ENCODE measurements at regions not wholly inside any gene's neighbourhood (a gene's known extent, or its start where the extent isn't known, plus 50 kb on each side); places are given as distances from the start of the nearest gene placed in this dataset.

DNA sequence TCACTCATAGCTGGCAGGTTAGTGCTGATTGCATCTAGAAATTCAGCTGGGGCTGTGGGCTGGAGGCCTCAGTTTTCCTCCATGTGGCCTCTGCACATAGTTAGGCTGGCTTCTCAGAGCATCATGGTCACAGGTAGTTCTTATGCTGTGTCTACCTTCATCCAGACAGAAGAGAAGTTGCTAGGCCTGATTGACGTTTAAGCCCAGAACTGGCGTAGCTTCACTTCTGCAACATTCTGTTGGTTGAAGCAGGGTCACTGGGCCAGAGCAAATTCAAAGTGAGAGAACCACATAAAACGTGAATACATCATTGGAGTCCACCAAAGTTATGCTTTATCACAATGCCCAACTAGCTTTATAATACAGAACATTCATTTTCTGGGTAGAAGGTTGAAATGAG is 116.0 kb downstream of the SPP2 start:
- TF ChIP-seq, protein P1, sequence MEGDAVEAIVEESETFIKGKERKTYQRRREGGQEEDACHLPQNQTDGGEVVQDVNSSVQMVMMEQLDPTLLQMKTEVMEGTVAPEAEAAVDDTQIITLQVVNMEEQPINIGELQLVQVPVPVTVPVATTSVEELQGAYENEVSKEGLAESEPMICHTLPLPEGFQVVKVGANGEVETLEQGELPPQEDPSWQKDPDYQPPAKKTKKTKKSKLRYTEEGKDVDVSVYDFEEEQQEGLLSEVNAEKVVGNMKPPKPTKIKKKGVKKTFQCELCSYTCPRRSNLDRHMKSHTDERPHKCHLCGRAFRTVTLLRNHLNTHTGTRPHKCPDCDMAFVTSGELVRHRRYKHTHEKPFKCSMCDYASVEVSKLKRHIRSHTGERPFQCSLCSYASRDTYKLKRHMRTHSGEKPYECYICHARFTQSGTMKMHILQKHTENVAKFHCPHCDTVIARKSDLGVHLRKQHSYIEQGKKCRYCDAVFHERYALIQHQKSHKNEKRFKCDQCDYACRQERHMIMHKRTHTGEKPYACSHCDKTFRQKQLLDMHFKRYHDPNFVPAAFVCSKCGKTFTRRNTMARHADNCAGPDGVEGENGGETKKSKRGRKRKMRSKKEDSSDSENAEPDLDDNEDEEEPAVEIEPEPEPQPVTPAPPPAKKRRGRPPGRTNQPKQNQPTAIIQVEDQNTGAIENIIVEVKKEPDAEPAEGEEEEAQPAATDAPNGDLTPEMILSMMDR (IDR thresholded peaks at IDR 0.05), result no peak
- TF ChIP-seq POLR2A (IDR thresholded peaks at IDR 0.05; ENCODE audit: low read depth) (no peak), POLR2AphosphoS5 (IDR thresholded peaks at IDR 0.05) (no peak), EP300 (IDR thresholded peaks at IDR 0.05) (no peak)

Measured in esophagus muscularis mucosa (tissue), 4 donors.